SK-N-SH treated with all-trans-retinoic acid at 6 μM for 48 hours (cell line): ENCODE measurements at regions not wholly inside any gene's neighbourhood (a gene's known extent, or its start where the extent isn't known, plus 50 kb on each side); places are given as distances from the start of the nearest gene placed in this dataset.

Experiments used
- CSDC2 ChIP-seq: fragments of 250-450 bp; sonication (Bioruptor Pico); IDR thresholded peaks from 2 replicates; pipeline ENCODE4 v1.5.0; 2020; ENCODE audit warnings: mild to moderate bottlenecking, moderate library complexity
- ISL1 ChIP-seq: fragments of 250-450 bp; sonication (Bioruptor Pico); IDR thresholded peaks from 2 replicates; pipeline ENCODE4 v2.1.2; 2022; ENCODE audit warnings: mild to moderate bottlenecking, moderate library complexity
- POU6F1 ChIP-seq: fragments of 250-450 bp; sonication (Bioruptor Pico); IDR thresholded peaks from 2 replicates; pipeline ENCODE4 v1.8.0; 2021; ENCODE audit warnings: low read depth, mild to moderate bottlenecking, moderate library complexity, borderline replicate concordance
- PPARA ChIP-seq: fragments of 250-450 bp; sonication (Bioruptor Pico); IDR thresholded peaks from 2 replicates; pipeline ENCODE4 v1.5.0; 2020; ENCODE audit warnings: mild to moderate bottlenecking, borderline replicate concordance
- SNAI2 ChIP-seq: fragments of 250-450 bp; sonication (Bioruptor Pico); IDR thresholded peaks from 2 replicates; pipeline ENCODE4 v1.5.0; 2020; ENCODE audit warnings: mild to moderate bottlenecking, moderate library complexity
- TOX ChIP-seq: fragments of 250-450 bp; sonication (Bioruptor Pico); IDR thresholded peaks from 2 replicates; pipeline ENCODE4 v1.8.0; 2021; ENCODE audit warnings: mild to moderate bottlenecking, moderate library complexity, borderline replicate concordance
- ZFP30 ChIP-seq: fragments of 450-650 bp; formaldehyde crosslinking; IDR thresholded peaks from 2 replicates; pipeline ENCODE4 v1.5.0; 2022; ENCODE audit warnings: mild to moderate bottlenecking, moderate library complexity
- ZNF70 ChIP-seq: fragments of 450-650 bp; formaldehyde crosslinking; IDR thresholded peaks from 2 replicates; pipeline ENCODE4 v1.5.0; 2020; ENCODE audit warnings: mild to moderate bottlenecking, moderate library complexity

DNA sequence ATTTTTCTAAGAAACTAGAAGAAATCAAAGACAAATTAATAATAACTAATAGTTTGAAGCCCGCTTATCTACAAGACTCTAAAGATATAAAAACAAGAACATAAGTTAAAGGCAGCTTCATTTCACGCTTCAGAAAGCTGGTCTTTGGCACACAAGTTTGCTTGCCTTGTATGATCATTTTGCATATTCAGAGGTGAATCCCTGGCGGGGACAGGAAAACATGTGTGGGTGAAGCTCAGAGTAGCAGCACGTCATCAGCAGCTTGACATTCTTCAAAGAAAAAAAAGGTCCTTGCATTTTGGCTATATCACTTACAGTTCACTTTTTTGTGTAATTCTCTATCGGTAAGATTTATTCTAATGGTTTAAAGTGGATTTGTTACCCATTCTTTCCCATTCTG is 1911.8 kb downstream of the MRPL39 start:
- TF ChIP-seq ISL1 (CRISPR knock-in tag) (no peak), ZNF70 (CRISPR knock-in tag) (no peak), PPARA (CRISPR knock-in tag) (no peak), SNAI2 (CRISPR knock-in tag) (no peak), POU6F1 (CRISPR knock-in tag) (no peak), TOX (CRISPR knock-in tag) (no peak), CSDC2 (no peak), ZFP30 (CRISPR knock-in tag) (no peak)
